ENCODE measurements at regions not wholly inside any gene's neighbourhood (a gene's known extent, or its start where the extent isn't known, plus 50 kb on each side); places are given as distances from the start of the nearest gene placed in this dataset.

GRCh38 chr3:116561529-116561928 lies 116.2 kb upstream of the LSAMP start:
- no peak for TF ChIP-seq CTCF (IDR thresholded peaks at IDR 0.05)
- TF ChIP-seq POLR2A (IDR thresholded peaks at IDR 0.05) = no peak
